Astrocyte of the spinal cord (primary cell): ENCODE measurements at regions not wholly inside any gene's neighbourhood (a gene's known extent, or its start where the extent isn't known, plus 50 kb on each side); places are given as distances from the start of the nearest gene placed in this dataset.

Experiments
- DNase-seq: peaks from one replicate; pipeline ENCODE4 v3.0.0; 2011; ENCODE audit warnings: low read depth, low spot score
- H3K4me3 ChIP-seq: 2 replicates; pipeline ENCODE4 v1.5.1; 2011; ENCODE audit warnings: low read depth, mild to moderate bottlenecking, low read length, moderate library complexity
- CTCF ChIP-seq: IDR thresholded peaks from 2 replicates; pipeline ENCODE4 v1.5.1; 2012; ENCODE audit warnings: low read depth, mild to moderate bottlenecking, low read length, inconsistent platforms
- in situ Hi-C: cut with HindIII; loops from 2 replicates; pipeline ENCODE4 v1.10.0; 2017; ENCODE audit warnings: low sequenced_read_pairs

- TF ChIP-seq CTCF, result no peak
- no peak overlapping the region for H3K4me3 ChIP-seq
- DNase-seq, result no peak
- in situ Hi-C loops, result no loop called here
Observed at GRCh38 chr10:129280908-129281586, 186.0 kb upstream of the MGMT start.

GRCh38 chr10:129285459-129285858, 181.6 kb upstream of the MGMT start:
- in situ Hi-C loops, result no loop called here
- no peak for DNase-seq
- no peak overlapping the region for H3K4me3 ChIP-seq
- no peak for TF ChIP-seq CTCF

- TF ChIP-seq CTCF, result no peak
- no peak for DNase-seq
- in situ Hi-C loops, result no loop called here
- H3K4me3 ChIP-seq, result no peak overlapping the region
Observed at GRCh38 chr10:129288999-129289584, 177.9 kb upstream of the MGMT start.

- no peak for TF ChIP-seq CTCF
- in situ Hi-C loops, result no loop called here
- DNase-seq, result no peak
- H3K4me3 ChIP-seq, result no peak overlapping the region
Observed at GRCh38 chr10:129293991-129294700, 172.9 kb upstream of the MGMT start.

- TF ChIP-seq CTCF, result no peak
- no peak for DNase-seq
- in situ Hi-C loops, result no loop called here
- no peak overlapping the region for H3K4me3 ChIP-seq
Observed at GRCh38 chr10:129294944-129295343, 172.1 kb upstream of the MGMT start.

- DNase-seq, result no peak
- TF ChIP-seq CTCF, result no peak
- in situ Hi-C loops, result no loop called here
- no peak overlapping the region for H3K4me3 ChIP-seq
Observed at GRCh38 chr10:129305046-129305445, 162.0 kb upstream of the MGMT start.
